Activated CD8-positive, alpha-beta memory T cell treated with anti-CD3 and anti-CD28 coated beads, Interleukin-2, amount 50 U/mL, for 24 hours (primary cell): ENCODE measurements at regions not wholly inside any gene's neighbourhood (a gene's known extent, or its start where the extent isn't known, plus 50 kb on each side); places are given as distances from the start of the nearest gene placed in this dataset.

Experiments used
- DNase-seq: peaks from one replicate; pipeline ENCODE4 v3.0.0-alpha.2; 2020; ENCODE audit errors: extremely low read depth

GRCh38 chr9:89655990-89656657 is 51.3 kb downstream of the GADD45G start:
- DNase-seq = no peak

DNA sequence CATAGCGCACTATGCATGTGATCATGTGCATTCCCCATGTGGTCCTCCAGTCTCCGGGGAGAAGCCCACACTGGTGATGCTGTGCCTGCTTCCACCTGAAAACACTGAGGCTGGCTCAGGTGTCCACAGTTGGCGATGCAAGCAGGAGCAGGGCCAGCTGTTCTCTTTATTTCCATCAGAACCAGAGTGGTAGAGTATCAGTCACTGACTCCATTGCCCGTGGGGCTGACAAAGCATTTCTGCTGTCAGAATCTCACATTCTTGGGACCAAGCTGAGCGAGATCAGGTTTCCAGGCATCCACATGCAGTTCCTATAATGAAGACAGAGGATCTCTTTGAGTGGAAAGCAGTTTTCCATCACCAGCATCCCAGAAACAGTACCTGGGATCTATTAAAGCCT is 52.5 kb downstream of the GADD45G start:
- no peak for DNase-seq

GRCh38 chr9:89657765-89658164 is 53.0 kb downstream of the GADD45G start:
- DNase-seq = no peak

DNA sequence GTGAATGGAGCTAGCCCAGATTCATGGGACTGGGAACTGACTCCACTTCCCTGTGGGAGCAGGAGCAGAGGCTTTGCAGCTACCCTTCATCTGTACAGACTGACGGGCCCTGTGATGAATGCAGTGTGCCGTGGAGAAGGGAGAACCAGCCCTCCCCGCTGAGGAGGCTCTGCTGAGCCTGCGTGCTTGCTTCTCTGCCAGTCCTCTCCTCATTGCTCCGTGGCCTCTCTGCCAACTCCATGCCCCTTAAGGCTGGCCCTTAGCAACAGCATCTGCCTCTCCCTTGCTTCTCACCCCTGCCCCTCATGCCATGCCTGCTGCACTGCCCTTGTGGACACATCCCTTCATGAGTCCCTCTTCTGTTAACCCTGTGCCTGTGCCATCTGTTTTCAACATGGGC is 53.6 kb downstream of the GADD45G start:
- DNase-seq = no peak

DNA sequence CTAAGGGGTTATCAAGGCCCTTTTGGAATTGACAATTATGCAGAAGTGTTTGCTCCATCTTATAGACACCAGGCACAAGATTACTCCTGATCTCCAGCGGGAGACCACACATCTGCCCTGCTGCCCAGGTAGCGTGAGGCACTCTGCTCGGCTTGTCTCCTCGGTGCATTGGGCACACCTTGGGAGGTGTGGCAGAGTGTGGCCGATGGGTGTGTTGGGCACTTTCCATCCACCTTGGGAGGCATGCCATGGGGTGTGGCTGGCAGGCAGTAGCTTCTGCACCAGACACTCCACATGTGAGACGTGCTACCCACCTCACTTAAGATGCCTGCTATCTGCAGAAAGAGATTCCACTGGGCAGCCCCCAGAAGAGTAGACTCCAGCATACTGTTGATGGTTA is 54.1 kb downstream of the GADD45G start:
- no peak for DNase-seq

GRCh38 chr9:89659473-89659872 is 54.7 kb downstream of the GADD45G start:
- DNase-seq = no peak

DNA sequence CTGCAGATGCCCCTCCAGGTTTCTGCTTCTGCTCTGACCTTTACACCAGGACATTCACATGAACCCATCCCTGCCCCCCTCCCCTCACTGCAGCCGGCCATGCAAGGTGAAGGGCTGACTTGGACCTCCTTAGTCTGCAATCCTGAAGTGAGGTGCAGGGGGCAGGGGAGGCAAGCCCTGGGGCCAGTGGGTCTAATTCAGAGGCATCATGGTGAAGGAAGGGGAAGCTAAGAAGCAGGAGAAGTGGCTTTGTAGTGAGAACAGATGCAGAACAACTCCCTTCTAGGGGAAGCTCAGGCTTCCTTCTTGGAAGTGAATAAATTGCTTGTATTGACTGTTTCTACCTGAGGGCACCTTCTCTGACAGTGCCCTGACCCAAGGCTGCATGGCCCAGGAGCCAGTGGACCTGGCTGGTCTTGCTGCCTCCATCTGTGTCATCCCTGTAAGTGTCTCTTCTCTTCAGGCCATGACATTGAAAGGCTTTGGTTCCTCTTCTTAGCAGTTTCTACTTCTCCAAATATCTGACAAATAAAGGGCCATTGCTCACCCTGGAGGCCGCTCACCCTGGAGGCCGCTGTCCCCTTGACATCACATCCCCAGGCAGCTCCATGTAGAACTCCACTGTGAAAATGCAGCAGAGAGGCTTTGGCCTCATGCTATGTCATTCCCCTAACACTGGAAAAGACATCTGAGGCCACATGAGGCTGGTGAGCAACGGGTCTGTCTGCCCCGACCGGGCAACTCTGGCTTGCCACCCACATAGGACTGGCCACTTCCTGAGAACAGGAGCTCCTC is 55.3 kb downstream of the GADD45G start:
- DNase-seq = no peak

GRCh38 chr9:89661391-89661949 is 56.7 kb downstream of the GADD45G start:
- no peak for DNase-seq

DNA sequence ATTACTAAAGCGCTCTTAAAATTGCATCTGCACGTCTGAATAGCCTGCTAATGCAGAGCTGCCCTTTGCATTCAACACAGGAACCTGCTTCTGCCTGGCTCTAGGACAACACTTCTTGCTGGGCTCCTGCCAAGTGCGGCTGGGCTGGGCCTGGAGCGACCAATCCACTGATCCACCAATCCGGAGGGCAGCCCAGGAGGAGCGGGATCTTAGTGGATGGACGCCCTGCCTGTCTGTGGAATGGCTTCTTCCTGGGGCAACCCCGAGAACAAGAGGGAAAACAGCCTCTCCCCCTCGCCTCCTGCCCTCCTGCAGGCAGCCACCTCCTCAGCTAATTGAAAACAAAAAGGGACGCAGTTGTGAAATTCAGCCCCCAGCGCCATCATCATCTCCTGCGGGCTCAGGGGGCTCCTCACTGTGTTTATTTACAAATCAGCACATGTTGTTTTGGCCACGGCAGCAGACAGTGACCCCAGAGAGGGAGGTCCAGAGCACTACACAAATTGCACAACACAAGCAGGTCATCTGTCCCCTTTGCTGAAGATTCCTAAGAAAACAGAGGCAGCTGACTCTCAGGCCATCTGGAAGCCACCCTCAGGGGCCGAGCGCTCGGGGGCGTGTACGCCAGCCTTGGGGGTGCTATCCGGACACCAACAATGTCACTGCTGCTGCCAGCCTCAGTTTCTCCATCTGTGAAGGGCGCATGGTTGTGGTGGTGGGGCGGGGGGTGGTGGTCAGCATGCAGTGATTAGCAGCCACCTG is 57.3 kb downstream of the GADD45G start:
- no peak for DNase-seq

DNA sequence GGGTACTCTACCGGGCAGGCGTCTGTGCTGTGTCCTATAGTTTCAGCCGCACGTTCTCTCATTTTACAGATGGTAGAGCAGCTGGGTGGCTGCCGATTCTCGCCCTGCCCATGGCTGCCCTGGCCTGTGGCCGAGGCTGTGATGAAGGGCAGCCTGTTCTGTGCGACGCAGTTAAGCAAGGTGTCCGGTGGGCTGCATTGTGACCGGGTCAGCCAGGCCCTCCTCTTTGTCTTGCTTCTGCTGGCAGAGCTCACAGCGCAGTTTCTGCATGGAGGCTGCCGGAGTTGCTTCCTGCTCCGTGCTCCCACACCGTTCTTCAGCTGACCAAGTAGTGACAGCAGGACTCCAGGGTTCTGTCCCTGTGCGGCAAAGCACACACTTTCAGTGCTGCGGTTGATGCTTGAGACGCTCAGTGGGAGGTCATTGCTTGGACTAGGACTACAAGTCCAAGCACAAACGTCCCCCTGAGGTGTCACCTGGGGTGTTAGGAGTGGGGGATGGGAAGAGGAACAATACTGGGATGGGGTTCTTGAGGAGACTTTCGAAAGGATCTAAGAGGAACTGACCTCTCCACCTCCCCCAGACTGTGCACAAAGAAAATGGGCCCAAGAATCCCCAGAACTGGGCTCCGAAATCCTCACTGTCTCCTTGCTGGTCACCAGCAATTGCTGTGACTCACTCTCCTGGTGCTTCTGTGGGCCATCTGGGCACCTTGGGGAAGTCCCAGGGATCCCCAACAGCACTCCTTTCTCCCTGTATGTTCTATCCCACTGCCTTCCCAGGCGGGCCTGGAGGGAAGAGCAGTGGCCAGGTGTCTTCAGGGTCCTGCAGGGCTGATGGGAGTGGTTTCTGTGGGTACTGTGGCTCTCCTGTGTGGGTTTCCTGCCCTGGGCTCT is 58.2 kb downstream of the GADD45G start:
- no peak for DNase-seq

DNA sequence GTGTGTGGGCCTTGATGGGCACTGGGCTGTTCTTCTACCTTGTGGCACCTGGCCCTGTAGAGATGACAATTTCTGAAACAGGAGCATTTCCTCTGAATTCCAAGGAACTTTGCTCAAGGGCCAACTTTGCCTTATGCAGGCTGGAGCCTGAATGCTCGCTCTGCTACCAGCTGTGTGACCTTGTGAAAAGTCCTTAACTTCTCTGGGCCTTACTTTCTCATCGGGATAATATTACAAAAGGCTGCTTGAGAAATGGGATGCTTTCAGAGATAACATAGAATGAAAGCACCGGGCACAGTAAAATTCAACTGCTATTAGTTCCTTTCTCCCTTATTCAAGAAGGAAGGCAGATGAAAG is 58.8 kb downstream of the GADD45G start:
- no peak for DNase-seq

DNA sequence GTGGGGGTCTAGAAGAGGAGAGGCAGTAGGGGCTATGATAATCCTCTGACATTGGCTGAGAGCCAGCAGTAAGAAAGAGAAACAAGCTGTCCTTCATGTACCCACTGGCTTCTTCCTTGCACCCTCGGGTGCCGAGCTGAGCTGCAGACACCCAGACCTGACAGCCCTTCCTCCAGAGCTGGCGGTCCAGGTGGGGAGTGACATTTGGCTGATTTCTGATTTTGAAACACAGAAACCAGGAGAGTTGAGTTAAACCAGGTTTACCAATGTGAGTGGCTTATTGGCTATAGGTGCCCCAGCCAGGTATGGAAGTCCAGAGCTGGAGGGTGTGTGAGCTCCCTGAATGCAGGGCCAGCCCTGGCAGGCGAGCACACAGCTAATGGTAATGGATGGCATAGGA is 59.2 kb downstream of the GADD45G start:
- no peak for DNase-seq

DNA sequence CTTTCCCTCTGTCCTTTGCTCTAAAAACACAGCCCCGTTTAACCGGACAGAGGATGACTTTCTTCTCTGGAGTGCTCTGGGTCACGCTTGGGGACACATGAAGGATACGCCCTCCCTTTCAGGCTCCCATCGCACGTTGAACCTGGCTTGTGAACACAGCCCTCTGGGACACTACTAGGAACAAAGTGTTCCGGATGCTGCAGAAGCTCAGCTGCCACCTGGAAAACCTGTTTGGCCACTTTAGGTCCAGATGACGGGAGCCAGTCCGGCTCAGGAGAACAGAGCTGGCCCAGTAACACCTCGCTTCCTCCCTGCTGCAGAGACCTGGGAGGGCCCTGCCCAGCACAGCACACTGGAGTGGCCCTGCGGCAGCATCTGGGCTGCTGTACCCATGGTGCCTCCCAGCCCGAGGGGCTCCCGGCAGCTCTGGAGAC is 60.1 kb downstream of the GADD45G start:
- no peak for DNase-seq

GRCh38 chr9:89666364-89666763 is 61.6 kb downstream of the GADD45G start:
- DNase-seq = no peak

DNA sequence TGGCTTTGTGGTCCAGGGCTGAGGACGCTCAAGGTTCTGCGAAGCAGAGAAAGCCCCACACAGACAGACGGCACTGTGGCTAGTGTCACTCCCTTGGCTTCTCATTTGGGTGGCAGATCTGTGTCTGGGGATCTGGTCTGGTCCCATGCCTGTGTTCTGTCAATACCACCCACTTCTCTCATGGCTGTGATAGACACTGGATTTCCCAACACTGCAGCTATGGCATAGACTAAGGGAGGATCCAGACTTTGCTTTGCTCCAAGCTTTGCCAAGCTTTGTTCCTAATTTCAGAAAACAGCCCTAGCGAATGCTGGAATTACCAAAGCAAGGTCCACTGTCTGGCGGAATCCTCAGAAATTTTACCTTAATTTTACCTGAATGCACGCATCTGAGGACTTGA is 62.1 kb downstream of the GADD45G start:
- DNase-seq = no peak

DNA sequence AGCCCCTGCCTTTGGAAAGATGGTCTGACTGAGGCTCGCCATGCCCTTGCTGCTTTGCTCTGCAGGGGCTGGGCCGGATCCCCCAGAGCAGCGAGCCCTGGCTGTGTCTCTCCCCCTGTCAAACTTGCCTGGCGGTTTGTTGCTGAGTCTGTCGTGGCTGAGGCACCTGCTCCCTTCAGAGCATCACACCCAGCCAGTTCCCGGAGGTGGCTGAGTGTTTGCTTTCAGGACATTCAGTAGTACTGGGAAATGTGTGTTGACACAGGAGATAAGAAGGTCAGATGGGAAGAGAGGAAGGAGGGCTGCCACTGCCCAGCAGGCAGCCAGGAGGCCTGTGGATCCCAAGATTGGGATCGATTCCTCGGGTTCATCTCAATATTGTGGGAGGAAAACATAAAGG is 62.9 kb downstream of the GADD45G start:
- DNase-seq = no peak

- DNase-seq = no peak
Observed at GRCh38 chr9:89668216-89668865, 63.5 kb downstream of the GADD45G start.

DNA sequence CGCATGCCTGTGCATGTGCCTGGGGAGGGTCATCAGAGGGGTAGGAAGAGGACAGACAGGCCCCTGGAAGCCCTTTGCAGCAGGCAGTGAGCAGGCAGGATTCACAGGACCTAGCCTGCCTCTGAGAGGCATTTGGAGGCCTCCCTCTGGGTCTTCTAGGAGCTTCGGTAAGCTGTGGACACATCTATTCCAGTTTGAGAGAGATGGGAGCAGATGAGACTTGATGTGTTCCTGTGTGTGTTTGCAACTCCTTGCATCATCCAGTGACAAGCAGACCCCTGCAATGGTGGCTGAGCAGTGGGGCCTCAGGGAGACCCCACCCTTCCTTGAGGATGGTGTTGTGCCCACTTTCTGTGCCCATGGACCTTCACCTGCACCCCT is 64.0 kb downstream of the GADD45G start:
- no peak for DNase-seq

DNA sequence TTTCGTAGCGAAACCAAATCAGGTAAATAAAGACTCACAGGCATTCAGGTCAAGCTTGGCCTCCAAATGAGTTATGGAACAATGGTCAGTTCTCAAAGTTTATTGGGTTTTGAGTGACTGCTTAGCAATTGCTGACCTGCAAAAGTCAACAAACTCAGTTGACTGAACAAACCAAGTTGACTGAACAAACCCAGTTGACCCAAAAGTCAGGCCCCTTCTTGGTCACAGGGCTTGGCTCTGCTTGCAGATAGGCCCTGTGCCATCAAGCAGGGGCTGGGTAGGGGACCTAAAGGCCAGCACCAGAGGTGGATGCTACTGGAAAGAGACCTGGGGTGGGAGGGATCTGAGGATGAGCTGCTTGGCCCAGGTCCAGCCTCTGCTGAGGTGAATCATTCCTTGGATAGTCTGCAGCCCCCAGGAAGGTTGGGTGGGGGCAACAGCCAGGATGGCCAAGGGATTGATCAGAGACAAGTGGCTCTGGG is 64.6 kb downstream of the GADD45G start:
- no peak for DNase-seq

DNA sequence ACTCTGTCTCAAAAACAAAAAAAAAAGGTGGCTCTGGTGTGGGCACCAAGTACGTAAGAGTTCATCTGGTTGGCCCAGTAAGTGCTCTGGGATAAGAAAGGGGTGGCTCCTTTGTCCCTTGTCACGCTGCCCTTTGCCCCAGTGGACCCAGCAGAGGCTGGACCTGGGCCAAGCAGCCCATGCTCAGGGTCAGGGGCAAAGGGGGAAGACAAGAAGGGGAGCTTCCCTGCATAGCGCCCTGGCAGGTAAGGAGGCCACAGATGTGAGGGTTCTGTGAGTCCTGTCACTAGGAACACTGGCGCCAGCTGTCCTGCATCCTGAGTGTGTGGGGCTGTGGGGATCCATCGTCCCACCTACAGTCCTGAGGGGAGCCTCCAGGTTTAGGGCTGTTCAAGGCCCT is 65.3 kb downstream of the GADD45G start:
- no peak for DNase-seq
